ENCODE measurements at regions not wholly inside any gene's neighbourhood (a gene's known extent, or its start where the extent isn't known, plus 50 kb on each side); places are given as distances from the start of the nearest gene placed in this dataset.

GRCh38 chrX:124646403-124646802 is 300.0 kb downstream of the SH2D1A start:
- TF ChIP-seq ZNF274 (IDR thresholded peaks at IDR 0.05; ENCODE audit: borderline replicate concordance, extremely low read depth, low read length) (no peak), POLR2AphosphoS5 (IDR thresholded peaks at IDR 0.05; ENCODE audit: low read depth, low read length) (no peak), CHD2 (IDR thresholded peaks at IDR 0.05; ENCODE audit: low read length) (no peak), EP300 (IDR thresholded peaks at IDR 0.05; ENCODE audit: borderline replicate concordance in 1 of 2, low read depth in 2 of 2, low read length in 2 of 2) (no peak), CTCF (IDR thresholded peaks at IDR 0.05; ENCODE audit: control extremely low read depth in 1 of 3, insufficient read depth in 1 of 3, low read depth in 1 of 3, low read length in 3 of 3) (no peak), TCF12 (IDR thresholded peaks at IDR 0.05; ENCODE audit: low read depth, low read length) (no peak), TBP (IDR thresholded peaks at IDR 0.05; ENCODE audit: low read depth, low read length) (no peak), POLR2A (IDR thresholded peaks at IDR 0.05; ENCODE audit: control extremely low read depth in 1 of 2, low read depth in 2 of 2, low read length in 2 of 2) (no peak)

Measured in H1 (cell line).